A549 (cell line): ENCODE measurements at regions not wholly inside any gene's neighbourhood (a gene's known extent, or its start where the extent isn't known, plus 50 kb on each side); places are given as distances from the start of the nearest gene placed in this dataset.

Experiments
- ATAC-seq, 2 experiments: fragments of 200-7000 bp in 1 of 2; fragments of >200 bp in 1 of 2; cut with Nextera tagmentation in 1 of 2; cut with Tn5 transposase in 1 of 2; 3 replicates each; pipeline versions ENCODE4 v1.8.0 to v1.9.1; 2018 to 2020; ENCODE audit warnings: mild to moderate bottlenecking in 1 of 2, moderate library complexity in 1 of 2
- CTCF ChIA-PET: fragments of 300-600 bp; sonication (Branson Sonifier 250); formaldehyde crosslinking; extraction: SDS; loops from one replicate; lab custom pipeline; 2021; ENCODE audit warnings: antibody characterized with exemption, inconsistent platforms; lab: Yijun Ruan, JAX
- POLR2A ChIA-PET: fragments of 350-600 bp; formaldehyde crosslinking; extraction: SDS; loops from one replicate; lab custom pipeline; 2021; ENCODE audit warnings: antibody characterized with exemption, inconsistent platforms; lab: Yijun Ruan, JAX
- DNase-seq, 2 experiments: peaks; one replicate each; pipeline versions ENCODE4 v3.0.0 to v3.0.0-alpha.2; 2011 to 2016; ENCODE audit warnings: low read depth in 1 of 2, low spot score in 1 of 2
- FAIRE-seq: peaks from 2 replicates; lab custom pipeline; 2011; peaks lifted over from hg19 to GRCh38; lab: Jason Lieb, UNC
- H3K27ac ChIP-seq, 2 experiments: fragments of >200 bp; sonication (Bioruptor Twin); formaldehyde crosslinking; 3 replicates each; pipeline ENCODE4 v1.5.1; 2016 to 2017
- H3K4me1 ChIP-seq: fragments of >200 bp; sonication (Bioruptor Twin); formaldehyde crosslinking; 3 replicates; pipeline ENCODE4 v1.6.1; 2016
- H3K4me2 ChIP-seq: fragments of >200 bp; sonication (Bioruptor Twin); formaldehyde crosslinking; 3 replicates; pipeline ENCODE4 v1.6.1; 2016
- H3K4me3 ChIP-seq: fragments of >200 bp; sonication (Bioruptor Twin); formaldehyde crosslinking; 3 replicates; pipeline ENCODE4 v1.5.1; 2016
- H3K9me3 ChIP-seq: fragments of >200 bp; sonication (Bioruptor Twin); formaldehyde crosslinking; 3 replicates; pipeline ENCODE4 v1.6.1; 2016
- BHLHE40 ChIP-seq: IDR thresholded peaks from 2 replicates; pipeline ENCODE4 v1.6.1; 2012; ENCODE audit warnings: low read depth, low read length, inconsistent platforms
- CHD2 ChIP-seq: fragments of 150-350 bp; IDR thresholded peaks from 2 replicates; pipeline ENCODE4 v1.6.1; 2014; ENCODE audit warnings: low read length; ENCODE audit not compliant: partially characterized antibody
- EHF ChIP-seq: fragments of 250-450 bp; sonication (Bioruptor Pico); IDR thresholded peaks from 2 replicates; pipeline ENCODE4 v1.5.0; 2020; ENCODE audit warnings: mild to moderate bottlenecking
- EHMT2 ChIP-seq: fragments of 200-600 bp; sonication (generic); IDR thresholded peaks from 2 replicates; pipeline ENCODE4 v1.6.1; 2016; ENCODE audit warnings: antibody characterized with exemption, low read depth, mild to moderate bottlenecking, moderate library complexity
- ELK1 ChIP-seq: fragments of 150-350 bp; IDR thresholded peaks from 2 replicates; pipeline ENCODE4 v1.6.1; 2014; ENCODE audit warnings: low read depth, mild to moderate bottlenecking, low read length
- FOSB ChIP-seq: fragments of 250-450 bp; sonication (Bioruptor Pico); IDR thresholded peaks from 2 replicates; pipeline ENCODE4 v1.5.0; 2020; ENCODE audit warnings: mild to moderate bottlenecking, moderate library complexity
- HEYL ChIP-seq: fragments of 250-450 bp; sonication (Bioruptor Pico); IDR thresholded peaks from 2 replicates; pipeline ENCODE4 v1.8.0; 2021; ENCODE audit warnings: mild to moderate bottlenecking, moderate library complexity
- MAFK ChIP-seq: fragments of 450-650 bp; IDR thresholded peaks from 2 replicates; pipeline ENCODE4 v1.6.1; 2014; ENCODE audit not compliant: partially characterized antibody
- NPAS2 ChIP-seq: fragments of 250-450 bp; sonication (Bioruptor Pico); IDR thresholded peaks from 2 replicates; pipeline ENCODE4 v1.8.0; 2022; ENCODE audit warnings: mild to moderate bottlenecking, moderate library complexity, borderline replicate concordance
- PBX3 ChIP-seq: IDR thresholded peaks from 2 replicates; pipeline ENCODE4 v1.6.1; 2012
- PHF8 ChIP-seq: fragments of 200-600 bp; sonication (generic); IDR thresholded peaks from 2 replicates; pipeline ENCODE4 v1.6.1; 2016; ENCODE audit warnings: low read depth, mild to moderate bottlenecking, antibody characterized with exemption, moderate library complexity, borderline replicate concordance
- POLR2A ChIP-seq: IDR thresholded peaks from 2 replicates; pipeline ENCODE4 v1.6.1; 2012; ENCODE audit warnings: mild to moderate bottlenecking, low read length
- RARB ChIP-seq: fragments of 250-450 bp; sonication (Bioruptor Pico); IDR thresholded peaks from 2 replicates; pipeline ENCODE4 v1.8.0; 2021; ENCODE audit warnings: mild to moderate bottlenecking, moderate library complexity
- REST ChIP-seq: fragments of 200-600 bp; sonication (generic); IDR thresholded peaks from 2 replicates; pipeline ENCODE4 v1.6.1; 2016; ENCODE audit warnings: antibody characterized with exemption, mild to moderate bottlenecking, moderate library complexity
- SMC3 ChIP-seq: fragments of >200 bp; sonication (Bioruptor Twin); formaldehyde crosslinking; IDR thresholded peaks from 3 replicates; pipeline ENCODE4 v1.6.1; 2018; ENCODE audit warnings: inconsistent platforms
- USF2 ChIP-seq: fragments of 450-650 bp; IDR thresholded peaks from 2 replicates; pipeline ENCODE4 v1.6.1; 2014; ENCODE audit warnings: antibody characterized with exemption
- ZFP36 ChIP-seq: fragments of 450-650 bp; IDR thresholded peaks from 2 replicates; pipeline ENCODE4 v1.6.1; 2014; ENCODE audit warnings: borderline replicate concordance; ENCODE audit not compliant: partially characterized antibody
- WGBS: methylation state at CpG from one replicate; pipeline ENCODE4 v1.1.6; 2017; ENCODE audit errors: missing lambda C conversion rate; 5-methylcytosine and 5-hydroxymethylcytosine counted together

- CTCF ChIA-PET, result no interaction called here
- 62% methylated on average over 4 of the region's 4 CpGs for WGBS
- H3K4me1 ChIP-seq, result no peaks in the 10 kb centered on the region
- FAIRE-seq (no peak), ATAC-seq (no peak), DNase-seq (no peak)
- POLR2A ChIA-PET, result no interaction called here
- no peak overlapping the region for H3K4me3 ChIP-seq
- TF ChIP-seq BHLHE40, result no peak
- no peak for TF ChIP-seq PBX3
- no peak for TF ChIP-seq EHMT2
- TF ChIP-seq MAFK, result no peak
- no peak for TF ChIP-seq REST
- TF ChIP-seq HEYL (CRISPR knock-in tag), result no peak
- no peak for TF ChIP-seq CHD2
- TF ChIP-seq USF2, result no peak
- TF ChIP-seq ZFP36, result no peak
- no peak overlapping the region for H3K4me2 ChIP-seq
- no peaks in the 10 kb centered on the region for H3K9me3 ChIP-seq
- H3K27ac ChIP-seq, result no peak overlapping the region
Observed at GRCh38 chr18:39839782-39840181, 2115.3 kb upstream of the PIK3C3 start.

GRCh38 chr18:39838831-39839230, 2116.2 kb upstream of the PIK3C3 start:
- ATAC-seq (no peak), DNase-seq (no peak), FAIRE-seq (no peak)
- no peak overlapping the region for H3K4me2 ChIP-seq
- no peak overlapping the region for H3K27ac ChIP-seq
- TF ChIP-seq SMC3 (no peak), EHF (no peak), FOSB (CRISPR knock-in tag) (no peak), RARB (CRISPR knock-in tag) (no peak), ELK1 (no peak), NPAS2 (CRISPR knock-in tag) (no peak)
- no peak overlapping the region for H3K4me3 ChIP-seq
- WGBS, result 40% methylated on average over 3 of the region's 3 CpGs
- H3K4me1 ChIP-seq, result no peaks in the 10 kb centered on the region
- H3K9me3 ChIP-seq, result no peaks in the 10 kb centered on the region
- ChIA-PET CTCF (no interaction called here), POLR2A (no interaction called here)

GRCh38 chr18:39835303-39836030, 2119.6 kb upstream of the PIK3C3 start:
- peak in 1 of 2 experiments; percentile 1 for DNase-seq
- POLR2A ChIA-PET, result no interaction called here
- no peak overlapping the region for H3K27ac ChIP-seq
- no peak for TF ChIP-seq POLR2A
- no peak for TF ChIP-seq PHF8
- TF ChIP-seq, all 56 proteins: peak for 0
- ATAC-seq (peak in 1 of 2 experiments; percentile 47; a peak in 1 of 6 replicates), FAIRE-seq (no peak)
- Histone ChIP-seq H3K9me3 (no peaks in the 10 kb centered on the region), H3K4me3 (no peak overlapping the region), H3K4me2 (no peak overlapping the region), H3K4me1 (no peaks in the 10 kb centered on the region)
- 65% methylated on average over 4 of the region's 4 CpGs for WGBS
- CTCF ChIA-PET, result no interaction called here
